Loucy (cell line): ENCODE measurements at regions not wholly inside any gene's neighbourhood (a gene's known extent, or its start where the extent isn't known, plus 50 kb on each side); places are given as distances from the start of the nearest gene placed in this dataset.

Experiments used
- EZH2phosphoT487 ChIP-seq: fragments of 200-600 bp; IDR thresholded peaks from 2 replicates; pipeline ENCODE4 v1.6.1; 2018; ENCODE audit warnings: antibody characterized with exemption, mild to moderate bottlenecking, moderate library complexity, borderline replicate concordance
- TF ChIP-seq, protein P1 (sequence below): fragments of 200-600 bp; sonication (generic); conservative IDR thresholded peaks from 2 replicates; pipeline ENCODE4 v1.5.1; 2014; ENCODE audit warnings: mild to moderate bottlenecking, antibody characterized with exemption, low read length

DNA sequence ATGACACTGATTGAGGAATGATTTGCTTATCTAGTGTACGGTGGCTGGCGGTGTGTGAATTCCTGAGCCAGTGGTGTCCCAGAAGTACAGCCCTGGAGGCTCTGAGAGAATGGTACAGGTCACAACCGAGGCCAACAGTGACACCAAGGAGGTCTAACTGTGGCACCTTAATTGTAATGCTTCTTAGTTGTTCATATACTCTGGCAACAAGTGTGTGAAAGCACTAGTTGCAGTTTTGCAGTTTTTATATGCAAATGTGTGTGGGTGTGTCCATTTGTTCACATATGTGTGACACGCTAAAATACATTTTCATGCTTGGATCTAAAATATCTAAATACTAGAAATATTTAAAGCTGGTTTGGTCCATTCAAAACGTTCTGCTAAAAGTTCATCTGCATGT, 185.3 kb upstream of the FMN2 start:
- TF ChIP-seq, protein P1, sequence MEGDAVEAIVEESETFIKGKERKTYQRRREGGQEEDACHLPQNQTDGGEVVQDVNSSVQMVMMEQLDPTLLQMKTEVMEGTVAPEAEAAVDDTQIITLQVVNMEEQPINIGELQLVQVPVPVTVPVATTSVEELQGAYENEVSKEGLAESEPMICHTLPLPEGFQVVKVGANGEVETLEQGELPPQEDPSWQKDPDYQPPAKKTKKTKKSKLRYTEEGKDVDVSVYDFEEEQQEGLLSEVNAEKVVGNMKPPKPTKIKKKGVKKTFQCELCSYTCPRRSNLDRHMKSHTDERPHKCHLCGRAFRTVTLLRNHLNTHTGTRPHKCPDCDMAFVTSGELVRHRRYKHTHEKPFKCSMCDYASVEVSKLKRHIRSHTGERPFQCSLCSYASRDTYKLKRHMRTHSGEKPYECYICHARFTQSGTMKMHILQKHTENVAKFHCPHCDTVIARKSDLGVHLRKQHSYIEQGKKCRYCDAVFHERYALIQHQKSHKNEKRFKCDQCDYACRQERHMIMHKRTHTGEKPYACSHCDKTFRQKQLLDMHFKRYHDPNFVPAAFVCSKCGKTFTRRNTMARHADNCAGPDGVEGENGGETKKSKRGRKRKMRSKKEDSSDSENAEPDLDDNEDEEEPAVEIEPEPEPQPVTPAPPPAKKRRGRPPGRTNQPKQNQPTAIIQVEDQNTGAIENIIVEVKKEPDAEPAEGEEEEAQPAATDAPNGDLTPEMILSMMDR, result no peak
- no peak for TF ChIP-seq EZH2phosphoT487
